MM.1S (cell line): ENCODE measurements at regions not wholly inside any gene's neighbourhood (a gene's known extent, or its start where the extent isn't known, plus 50 kb on each side); places are given as distances from the start of the nearest gene placed in this dataset.

Experiments used
- DNase-seq: peaks from one replicate; pipeline ENCODE4 v3.0.0-alpha.2; 2015
- H2AFZ ChIP-seq: fragments of 300-600 bp; sonication (generic); 2 replicates; pipeline ENCODE4 v1.6.0; 2016; ENCODE audit warnings: antibody characterized with exemption, low read length
- H3F3A ChIP-seq: fragments of 300-600 bp; sonication (generic); 2 replicates; pipeline ENCODE4 v1.6.1; 2016; ENCODE audit warnings: mild to moderate bottlenecking, antibody characterized with exemption, low read length, moderate library complexity, mixed read lengths; ENCODE audit not compliant: insufficient read depth
- H3K27ac ChIP-seq: fragments of 300-600 bp; sonication (generic); 2 replicates; pipeline ENCODE4 v1.5.1; 2016; ENCODE audit warnings: mild to moderate bottlenecking, low read length
- H3K27me3 ChIP-seq: fragments of 300-600 bp; sonication (generic); replicated peaks from 2 replicates; pipeline ENCODE4 v1.6.0; 2016; ENCODE audit warnings: low read length; ENCODE audit not compliant: insufficient read depth
- H3K36me3 ChIP-seq: fragments of 300-600 bp; sonication (generic); replicated peaks from 2 replicates; pipeline ENCODE4 v1.6.1; 2016; ENCODE audit warnings: mild to moderate bottlenecking, low read length, mixed read lengths; ENCODE audit not compliant: insufficient read depth
- H3K4me1 ChIP-seq: fragments of 300-600 bp; sonication (generic); 2 replicates; pipeline ENCODE4 v1.6.1; 2016; ENCODE audit warnings: low read length, mixed read lengths
- H3K4me2 ChIP-seq: fragments of 300-600 bp; sonication (generic); 2 replicates; pipeline ENCODE4 v1.6.0; 2016; ENCODE audit warnings: low read depth, low read length
- H3K4me3 ChIP-seq: fragments of 300-600 bp; sonication (generic); 2 replicates; pipeline ENCODE4 v1.5.1; 2016; ENCODE audit warnings: low read length, mixed read lengths
- H3K79me2 ChIP-seq: fragments of 300-600 bp; sonication (generic); 2 replicates; pipeline ENCODE4 v1.6.1; 2016; ENCODE audit warnings: mixed run types, low read length, mixed read lengths
- H3K9ac ChIP-seq: fragments of 300-600 bp; sonication (generic); 2 replicates; pipeline ENCODE4 v1.6.1; 2016; ENCODE audit warnings: low read length, mixed read lengths
- H3K9me2 ChIP-seq: fragments of 300-600 bp; sonication (generic); replicated peaks from 2 replicates; pipeline ENCODE4 v1.6.1; 2016; ENCODE audit warnings: mild to moderate bottlenecking, low read length, mixed read lengths; ENCODE audit not compliant: insufficient read depth
- H3K9me3 ChIP-seq: fragments of 300-600 bp; sonication (generic); replicated peaks from 2 replicates; pipeline ENCODE4 v1.6.1; 2016; ENCODE audit warnings: mild to moderate bottlenecking, low read length, mixed read lengths; ENCODE audit not compliant: insufficient read depth
- H4K20me1 ChIP-seq: fragments of 300-600 bp; sonication (generic); 2 replicates; pipeline ENCODE4 v1.6.1; 2016; ENCODE audit warnings: mild to moderate bottlenecking, low read length, moderate library complexity, mixed read lengths; ENCODE audit not compliant: insufficient read depth
- EZH2 ChIP-seq: fragments of 300-600 bp; sonication (generic); optimal IDR thresholded peaks from 2 replicates; pipeline ENCODE3; 2017; ENCODE audit warnings: low read depth, mild to moderate bottlenecking, antibody characterized with exemption, low read length, mixed read lengths
- EZH2phosphoT487 ChIP-seq: fragments of 300-600 bp; sonication (generic); IDR thresholded peaks from 2 replicates; pipeline ENCODE4 v1.6.1; 2018; ENCODE audit warnings: antibody characterized with exemption, low read length
- TF ChIP-seq, protein P1 (sequence below): fragments of 300-600 bp; sonication (generic); IDR thresholded peaks from 2 replicates; pipeline ENCODE4 v1.5.1; 2016; ENCODE audit warnings: antibody characterized with exemption, low read length, mixed read lengths

DNA sequence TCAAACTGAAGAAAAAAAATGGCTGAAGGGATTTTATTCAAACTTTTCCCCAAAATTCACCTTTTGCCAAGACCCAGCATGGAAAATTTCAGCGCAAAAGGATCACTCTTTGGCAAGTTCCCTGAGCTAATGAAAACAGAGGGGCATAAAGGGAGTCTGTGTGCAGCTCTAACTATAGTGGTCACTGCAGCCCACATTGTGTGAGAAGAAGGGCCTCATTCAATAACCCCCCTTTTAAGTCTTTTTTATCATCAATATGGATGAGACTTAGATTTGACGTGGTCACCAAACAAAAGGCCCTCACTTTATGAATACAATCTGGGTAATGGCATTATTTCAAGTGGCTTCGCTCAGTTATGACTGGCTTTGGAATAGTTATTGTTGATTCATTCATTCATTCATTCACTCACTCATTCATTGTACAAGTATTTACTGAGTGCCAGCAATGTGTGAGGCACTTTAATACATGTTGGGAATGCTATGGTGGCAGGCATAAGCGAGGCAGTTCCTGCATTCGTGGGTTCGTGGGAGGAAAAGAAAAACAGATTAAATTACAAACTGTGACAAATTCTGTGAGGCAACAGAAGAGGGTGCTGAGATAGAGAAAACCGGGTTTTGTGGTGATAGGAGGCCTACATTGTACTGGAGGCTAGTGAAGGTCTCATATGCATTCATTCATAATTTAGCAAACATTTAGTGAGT is 145.7 kb upstream of the KLF4 start:
- H3K4me1 ChIP-seq = peaks cover 7% of the 10 kb centered on the region; the same call in 1 of the 2 replicates
- DNase-seq = no peak
- no peak overlapping the region for H3K4me3 ChIP-seq
- no peaks in the 10 kb centered on the region for H3K79me2 ChIP-seq
- H3K36me3 ChIP-seq = no peaks in the 10 kb centered on the region
- no peak overlapping the region for H2AFZ ChIP-seq
- H3K9me3 ChIP-seq = no peaks in the 10 kb centered on the region
- no peak overlapping the region for H3K27ac ChIP-seq
- H3F3A ChIP-seq = peaks cover 10% of the 10 kb centered on the region; the same call in 1 of the 2 replicates
- no peaks in the 10 kb centered on the region for H4K20me1 ChIP-seq
- no peak overlapping the region for H3K9ac ChIP-seq
- TF ChIP-seq EZH2phosphoT487 (no peak), EZH2 (no peak)
- TF ChIP-seq, protein P1, sequence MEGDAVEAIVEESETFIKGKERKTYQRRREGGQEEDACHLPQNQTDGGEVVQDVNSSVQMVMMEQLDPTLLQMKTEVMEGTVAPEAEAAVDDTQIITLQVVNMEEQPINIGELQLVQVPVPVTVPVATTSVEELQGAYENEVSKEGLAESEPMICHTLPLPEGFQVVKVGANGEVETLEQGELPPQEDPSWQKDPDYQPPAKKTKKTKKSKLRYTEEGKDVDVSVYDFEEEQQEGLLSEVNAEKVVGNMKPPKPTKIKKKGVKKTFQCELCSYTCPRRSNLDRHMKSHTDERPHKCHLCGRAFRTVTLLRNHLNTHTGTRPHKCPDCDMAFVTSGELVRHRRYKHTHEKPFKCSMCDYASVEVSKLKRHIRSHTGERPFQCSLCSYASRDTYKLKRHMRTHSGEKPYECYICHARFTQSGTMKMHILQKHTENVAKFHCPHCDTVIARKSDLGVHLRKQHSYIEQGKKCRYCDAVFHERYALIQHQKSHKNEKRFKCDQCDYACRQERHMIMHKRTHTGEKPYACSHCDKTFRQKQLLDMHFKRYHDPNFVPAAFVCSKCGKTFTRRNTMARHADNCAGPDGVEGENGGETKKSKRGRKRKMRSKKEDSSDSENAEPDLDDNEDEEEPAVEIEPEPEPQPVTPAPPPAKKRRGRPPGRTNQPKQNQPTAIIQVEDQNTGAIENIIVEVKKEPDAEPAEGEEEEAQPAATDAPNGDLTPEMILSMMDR = no peak
- H3K27me3 ChIP-seq = no peaks in the 10 kb centered on the region
- no peaks in the 10 kb centered on the region for H3K9me2 ChIP-seq
- H3K4me2 ChIP-seq = no peak overlapping the region

DNA sequence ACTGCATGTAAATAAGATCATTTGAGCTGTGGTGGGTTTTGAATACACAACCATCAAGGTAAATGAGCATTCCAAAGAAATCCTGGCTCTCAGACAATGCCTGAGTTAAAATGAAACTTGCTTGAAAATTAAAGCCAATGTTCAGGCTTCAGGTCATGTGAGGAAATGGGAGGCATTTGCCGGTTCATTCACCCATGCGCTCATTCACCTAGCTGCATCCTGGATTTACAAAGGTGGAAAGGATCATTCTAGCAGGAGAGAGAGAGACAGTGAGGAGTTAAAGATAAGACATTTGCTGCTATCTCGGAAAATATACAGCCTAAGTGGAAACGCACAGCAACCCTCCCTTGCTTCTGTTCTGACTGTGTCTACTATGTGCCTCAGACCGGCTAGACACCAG is 143.8 kb upstream of the KLF4 start:
- Histone ChIP-seq H2AFZ (no peak overlapping the region), H3K79me2 (no peaks in the 10 kb centered on the region), H4K20me1 (no peaks in the 10 kb centered on the region), H3K4me1 (0 out of 2 replicates have a peak, but pooled peaks cover 3% of the 10 kb centered on the region), H3K27ac (no peak overlapping the region), H3F3A (peaks cover under 1% of the 10 kb centered on the region; the same call in 1 of the 2 replicates), H3K9ac (no peak overlapping the region), H3K27me3 (no peaks in the 10 kb centered on the region), H3K36me3 (no peaks in the 10 kb centered on the region), H3K4me3 (no peak overlapping the region), H3K9me2 (no peaks in the 10 kb centered on the region), H3K4me2 (no peak overlapping the region), H3K9me3 (no peaks in the 10 kb centered on the region)
- DNase-seq = no peak
- TF ChIP-seq EZH2phosphoT487 (no peak), EZH2 (no peak)
- TF ChIP-seq, protein P1 = no peak

DNA sequence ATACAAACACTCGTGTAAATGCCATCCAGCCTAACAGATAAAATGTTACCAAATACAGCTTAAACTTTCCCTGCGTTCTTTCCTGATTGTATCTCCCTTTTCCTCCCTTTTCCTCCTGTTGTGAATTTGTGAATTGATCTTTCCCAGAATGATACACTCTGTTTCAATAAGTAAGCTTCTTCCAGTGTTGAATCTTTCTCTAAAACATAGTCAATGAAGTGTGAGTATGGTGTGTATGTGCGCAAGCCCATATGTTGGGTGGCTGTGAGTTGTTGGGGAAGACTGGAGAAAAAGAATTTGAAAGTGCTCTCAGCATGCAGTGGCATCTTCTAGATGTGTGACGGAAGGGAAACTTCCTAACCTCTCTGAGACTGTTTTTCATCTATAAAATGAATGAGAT is 143.1 kb upstream of the KLF4 start:
- Histone ChIP-seq H3K9me2 (no peaks in the 10 kb centered on the region), H3K79me2 (no peaks in the 10 kb centered on the region), H2AFZ (no peak overlapping the region), H3F3A (no peaks in the 10 kb centered on the region), H4K20me1 (no peaks in the 10 kb centered on the region), H3K27ac (no peak overlapping the region), H3K9ac (no peak overlapping the region), H3K27me3 (no peaks in the 10 kb centered on the region), H3K9me3 (no peaks in the 10 kb centered on the region), H3K4me1 (0 out of 2 replicates have a peak, but pooled peaks cover 3% of the 10 kb centered on the region), H3K4me3 (no peak overlapping the region), H3K4me2 (no peak overlapping the region), H3K36me3 (no peaks in the 10 kb centered on the region)
- TF ChIP-seq EZH2 = no peak
- no peak for TF ChIP-seq EZH2phosphoT487
- TF ChIP-seq, protein P1 = no peak
- no peak for DNase-seq
